Left colon (tissue), 2 donors: ENCODE measurements at regions not wholly inside any gene's neighbourhood (a gene's known extent, or its start where the extent isn't known, plus 50 kb on each side); places are given as distances from the start of the nearest gene placed in this dataset.
"Not testable (repeated sequence)": the region's sequence is repeated elsewhere in the genome, so short reads cannot be mapped to it uniquely, and the experiment has no call there.

Source experiments
- ATAC-seq: fragments of 200-7000 bp; cut with Tn5 transposase; one replicate; pipeline ENCODE4 v1.9.1; 2020; ENCODE audit warnings: mild to moderate bottlenecking, moderate library complexity
- DNase-seq, 2 donors: peaks; one replicate each; pipeline ENCODE4 v3.0.0-alpha.2; 2020
- intact Hi-C, 2 donors: fragments of 100-400 bp; cut with DNase I in 1 of 2; cut with micrococcal nuclease in 1 of 2; formaldehyde crosslinking; loops; one replicate each; pipeline versions ENCODE4 v1.11.2 to v1.14.0; 2022; cut with DNase I, micrococcal nuclease
- donor health status: DM: no; HTN: no; CAD: no.
- donor health status: DM: yes; HTN: yes; CAD: no.

DNA sequence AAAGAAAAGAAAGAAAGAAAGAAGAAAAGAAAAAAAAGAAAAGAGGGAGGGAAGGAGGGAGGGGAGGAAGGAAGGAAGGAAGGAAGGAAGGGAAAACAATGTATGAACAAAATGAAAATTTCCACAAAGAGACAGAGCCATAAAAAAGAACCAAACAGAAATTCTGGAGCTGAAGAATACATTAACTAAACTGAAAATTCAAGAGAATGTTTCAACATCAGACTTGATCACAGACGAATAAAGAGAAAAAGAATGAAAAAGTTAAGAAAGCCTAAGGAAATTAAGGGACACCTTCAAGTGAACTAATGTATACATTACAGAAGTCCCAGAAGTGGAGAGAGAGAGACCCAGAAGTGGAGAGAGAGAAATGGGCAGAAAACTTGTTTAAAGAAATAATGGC is 60.9 kb upstream of the RAB6C start:
- intact Hi-C loops = no loop called here
- ATAC-seq (no peak), DNase-seq (no peak)

DNA sequence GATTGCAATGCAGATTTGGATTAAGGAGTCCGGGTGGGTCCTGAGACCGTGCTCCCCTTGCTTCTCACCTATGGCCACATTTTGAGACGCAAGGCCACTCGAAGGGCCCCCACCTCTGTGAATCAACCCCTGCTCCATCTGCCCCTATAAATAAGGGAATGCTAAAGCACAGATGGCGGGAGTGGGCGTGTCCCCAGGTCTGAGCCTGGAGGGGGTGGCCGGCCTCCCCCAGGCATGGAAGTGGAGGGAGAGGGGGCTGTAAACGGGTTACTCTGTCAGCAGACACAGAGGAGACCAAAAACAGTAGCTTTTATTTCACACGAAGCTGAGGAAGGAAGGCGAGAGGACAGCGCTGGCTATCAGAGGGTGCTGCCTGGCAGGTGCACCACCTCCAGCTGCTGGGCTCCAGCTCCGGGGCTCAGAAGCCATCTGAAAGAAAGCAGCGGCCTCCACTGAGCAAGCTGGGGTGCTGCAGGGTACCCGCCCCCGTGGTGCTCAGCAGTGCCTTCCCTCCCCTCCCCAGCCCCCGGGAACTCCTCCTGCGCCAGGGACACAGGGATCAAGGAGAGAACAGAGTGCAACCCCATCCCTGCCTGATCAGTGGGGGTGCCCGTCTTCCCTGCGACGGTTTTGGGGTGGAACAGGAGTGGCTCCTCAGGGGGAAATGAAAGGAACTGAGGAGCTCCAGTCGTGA is 56.7 kb upstream of the RAB6C start:
- intact Hi-C loops = no loop called here
- DNase-seq = no peak
- ATAC-seq = no peak

DNA sequence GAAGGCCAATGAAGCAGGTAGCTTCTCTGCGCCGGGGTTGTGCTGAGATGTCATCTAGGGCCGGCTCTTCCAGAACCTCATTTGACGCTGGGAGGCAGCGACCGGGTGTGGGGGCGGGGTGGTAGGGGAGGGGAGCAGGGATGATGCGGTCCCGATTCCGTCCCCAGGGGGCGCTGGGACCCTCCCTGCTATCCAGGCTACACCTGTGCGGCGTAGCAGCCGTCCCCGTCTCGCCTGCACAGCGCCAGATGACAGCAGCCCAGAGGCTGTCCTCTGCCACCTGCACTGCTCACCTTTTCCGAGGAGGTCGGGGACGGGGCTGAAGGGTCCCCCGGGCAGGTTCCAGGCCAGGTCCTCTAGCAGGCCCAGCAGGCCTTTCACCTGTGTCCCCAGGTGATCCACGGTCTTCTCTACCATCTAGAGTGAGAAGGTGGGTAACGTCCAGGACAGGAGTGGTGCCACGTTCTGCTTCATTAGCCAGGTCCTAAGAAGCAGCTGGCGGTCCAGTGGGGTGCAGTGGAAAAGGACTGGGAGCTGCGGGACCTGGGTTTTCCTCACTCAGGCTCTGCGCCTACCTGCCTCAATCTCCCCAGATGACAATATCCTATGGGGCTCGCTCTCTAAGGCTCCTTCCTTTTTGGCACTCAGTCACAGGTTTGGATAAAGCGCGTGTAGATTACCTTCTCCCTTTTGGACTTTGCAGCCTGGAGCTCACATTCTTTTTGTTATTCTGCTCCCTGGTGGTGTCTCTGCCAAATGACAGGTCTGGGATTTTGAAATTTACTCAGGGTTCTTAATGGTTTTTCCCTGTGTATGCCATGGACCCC is 56.0 kb upstream of the RAB6C start:
- intact Hi-C loops = no loop called here
- ATAC-seq (peak; percentile 66), DNase-seq (no peak)

DNA sequence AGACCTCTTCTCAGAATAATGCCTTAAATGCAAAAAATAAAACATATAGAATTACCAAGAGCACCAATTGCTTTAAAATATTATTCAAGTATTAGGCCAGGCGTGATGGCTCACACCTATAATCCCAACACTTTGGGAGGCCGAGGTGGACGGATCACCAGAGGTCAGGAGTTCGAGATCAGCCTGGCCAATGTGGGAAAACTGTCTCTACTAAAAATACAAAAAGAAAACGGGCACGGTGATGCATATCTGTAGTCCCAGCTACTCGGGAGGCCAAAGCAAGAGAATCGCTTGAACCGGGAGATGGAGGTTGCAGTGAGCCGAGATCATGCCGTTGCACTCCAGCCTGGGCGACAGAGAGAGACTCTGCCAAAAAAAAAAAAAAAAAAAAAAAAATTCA is 55.4 kb upstream of the RAB6C start:
- ATAC-seq, intact Hi-C loops, DNase-seq: not testable (repeated sequence)

DNA sequence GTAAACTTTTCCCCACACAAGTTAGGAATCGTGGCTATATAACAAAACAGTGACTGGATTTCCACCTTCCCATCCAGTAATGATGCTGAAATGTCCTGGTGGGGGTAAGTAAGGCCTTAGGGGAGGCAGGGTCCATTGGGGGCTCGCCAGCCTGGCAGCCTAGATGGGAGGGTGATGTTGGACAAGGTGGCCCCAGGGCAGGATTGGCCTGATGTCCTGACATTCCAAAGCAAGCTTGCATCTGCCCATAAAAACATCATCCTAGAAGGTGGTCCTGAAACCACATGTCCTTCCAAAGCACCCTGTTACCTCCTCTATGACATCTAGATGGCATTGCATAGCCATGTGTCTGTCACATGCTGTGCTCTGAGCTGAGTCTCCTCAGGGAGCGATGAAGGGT is 54.1 kb upstream of the RAB6C start:
- ATAC-seq (no peak), DNase-seq (no peak)
- intact Hi-C loops = no loop called here

DNA sequence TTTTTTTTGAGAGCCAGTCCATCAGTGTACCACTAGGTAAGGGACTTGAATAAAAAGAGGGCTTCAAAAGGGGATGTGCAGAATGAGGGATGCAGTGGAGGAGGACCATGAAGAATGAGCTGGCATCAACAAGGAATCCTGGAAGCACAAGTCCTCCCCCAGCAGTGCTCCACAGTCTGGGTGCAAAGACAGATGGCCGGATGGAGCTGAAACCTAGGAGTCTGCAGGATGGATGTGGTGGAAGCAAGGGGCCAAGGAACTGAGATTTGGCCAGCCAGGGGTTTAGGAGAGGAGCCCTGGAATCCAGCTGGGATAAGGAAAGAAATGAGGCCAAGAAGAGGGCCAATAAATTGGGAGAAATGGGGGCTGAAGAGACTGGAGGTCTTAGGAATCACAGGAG is 51.8 kb upstream of the RAB6C start:
- DNase-seq (no peak), ATAC-seq (no peak)
- intact Hi-C loops = no loop called here

DNA sequence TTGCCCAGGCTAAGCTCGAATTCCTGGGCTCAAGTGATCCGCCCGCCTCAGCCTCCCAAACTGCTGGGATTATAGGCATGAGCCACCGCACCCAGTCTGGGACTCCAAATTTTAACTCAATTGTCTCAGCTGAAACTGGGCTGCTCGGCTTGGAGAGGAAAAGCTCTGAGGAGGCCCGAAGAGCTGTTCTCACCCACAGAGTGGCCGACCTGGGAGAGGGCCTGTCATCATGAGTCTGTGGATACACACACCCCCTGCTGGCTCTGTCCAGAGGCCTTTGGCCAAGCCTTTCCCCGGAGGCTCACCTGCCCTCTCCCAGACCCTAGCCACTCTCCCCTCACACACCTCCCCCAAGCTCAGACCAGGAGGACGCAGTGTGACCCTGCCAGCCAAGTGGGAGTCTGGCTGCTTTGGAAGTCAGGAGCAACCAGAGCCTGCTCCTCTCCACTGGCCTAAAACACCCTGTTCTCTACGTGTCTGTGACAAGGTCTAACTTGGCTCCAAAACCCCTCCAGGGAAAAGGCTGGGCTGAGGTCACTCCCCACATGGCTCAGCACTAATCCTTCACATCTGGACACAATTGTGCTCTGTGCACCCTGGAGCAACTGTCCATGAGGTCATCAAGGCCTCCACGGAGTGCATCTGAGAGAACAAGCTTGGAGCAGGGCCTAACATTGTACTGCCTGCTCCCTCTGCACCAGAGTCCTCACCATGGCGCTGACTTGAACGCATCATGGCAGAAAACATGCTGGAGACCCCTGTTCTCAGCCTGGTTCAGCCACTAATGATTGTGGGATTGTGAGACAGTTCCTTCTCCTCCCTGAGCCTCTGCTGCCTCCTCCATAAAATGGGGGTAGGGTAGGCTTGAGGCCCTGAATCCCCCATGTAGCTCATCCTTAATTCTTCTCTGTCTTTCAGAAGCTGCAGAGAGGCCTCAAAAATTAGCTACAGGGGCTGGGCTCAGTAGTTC is 49.9 kb upstream of the RAB6C start:
- DNase-seq = no peak
- intact Hi-C loops = no loop called here
- ATAC-seq = no peak
